ENCODE measurements at regions not wholly inside any gene's neighbourhood (a gene's known extent, or its start where the extent isn't known, plus 50 kb on each side); places are given as distances from the start of the nearest gene placed in this dataset.

DNA sequence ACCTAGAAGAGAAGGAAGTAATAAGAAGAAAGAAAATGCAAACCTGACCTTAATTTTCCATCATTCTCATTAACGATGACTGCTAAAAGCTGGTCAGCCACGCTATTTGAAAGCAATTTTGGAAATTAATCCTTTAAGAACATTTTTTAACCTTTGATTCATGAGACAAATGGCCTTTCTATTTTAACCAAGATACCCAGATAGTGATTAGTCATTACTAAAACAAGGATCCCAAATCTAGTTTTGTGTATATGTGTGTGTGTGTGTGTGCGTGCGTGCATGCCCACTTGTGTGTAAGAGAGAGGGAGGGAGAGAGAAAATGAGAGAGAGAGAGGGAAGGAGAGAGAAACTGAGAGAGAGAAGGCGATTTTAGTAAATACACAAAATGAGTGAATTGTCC lies 329.5 kb downstream of the DEPDC1B start:
- no peak for DNase-seq

DNA sequence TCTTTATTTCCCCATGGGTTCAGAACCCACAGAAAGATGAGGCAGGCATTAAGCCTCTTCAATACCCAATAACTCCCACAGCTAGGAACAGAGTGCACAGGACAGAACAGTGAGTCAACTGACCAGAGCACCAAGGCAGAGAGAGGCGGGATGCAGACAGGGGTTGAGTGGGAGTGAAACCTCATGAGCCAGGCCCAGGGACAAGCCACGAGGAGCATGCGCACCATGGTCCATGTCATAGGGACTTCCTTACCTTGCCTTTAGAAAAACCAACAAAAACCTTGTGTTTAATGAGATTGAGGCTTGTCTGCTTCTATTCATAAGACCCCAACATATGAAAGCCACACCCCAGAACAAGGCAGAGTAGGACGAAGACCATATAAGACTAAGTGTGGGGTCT lies 330.6 kb downstream of the DEPDC1B start:
- DNase-seq = no peak

GRCh38 chr5:60368100-60368499 lies 331.9 kb downstream of the DEPDC1B start:
- DNase-seq = no peak

DNA sequence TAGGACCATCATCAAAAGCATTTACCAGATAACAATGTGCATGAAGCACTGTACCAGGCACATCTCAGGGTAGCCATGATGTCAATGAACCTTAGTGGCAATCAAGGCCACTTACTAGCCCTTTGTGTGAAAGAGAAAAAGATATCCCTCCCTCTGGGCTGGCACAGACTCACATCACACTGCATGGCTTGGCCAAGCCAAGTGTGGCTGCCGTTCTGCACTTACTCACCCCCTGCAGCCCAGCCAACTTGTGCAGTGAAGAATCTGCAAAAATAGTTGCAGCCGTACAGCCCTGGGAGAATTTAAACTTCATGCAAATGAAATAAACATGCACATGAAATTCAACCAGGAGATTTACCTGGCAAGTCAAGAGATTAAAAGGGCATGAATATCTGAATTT lies 333.5 kb downstream of the DEPDC1B start:
- no peak for DNase-seq

DNA sequence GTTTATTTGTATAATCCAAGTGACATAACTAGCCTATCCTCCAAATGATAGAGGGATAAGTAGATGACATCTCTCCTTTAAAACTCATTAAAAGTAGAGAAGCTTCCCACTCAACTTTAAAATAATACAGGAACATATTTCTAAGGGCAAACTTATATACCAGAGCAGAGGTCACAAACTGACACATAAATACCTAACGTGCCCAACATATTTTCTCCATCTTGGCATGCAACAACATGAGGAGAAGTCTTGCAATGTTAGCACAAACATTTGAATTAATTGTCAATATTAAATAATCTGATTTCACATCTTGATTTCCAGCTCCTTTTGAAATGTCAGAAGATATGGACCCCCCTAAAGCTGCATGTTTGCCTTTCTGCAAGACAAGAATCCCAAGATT lies 335.0 kb downstream of the DEPDC1B start:
- DNase-seq = no peak

DNA sequence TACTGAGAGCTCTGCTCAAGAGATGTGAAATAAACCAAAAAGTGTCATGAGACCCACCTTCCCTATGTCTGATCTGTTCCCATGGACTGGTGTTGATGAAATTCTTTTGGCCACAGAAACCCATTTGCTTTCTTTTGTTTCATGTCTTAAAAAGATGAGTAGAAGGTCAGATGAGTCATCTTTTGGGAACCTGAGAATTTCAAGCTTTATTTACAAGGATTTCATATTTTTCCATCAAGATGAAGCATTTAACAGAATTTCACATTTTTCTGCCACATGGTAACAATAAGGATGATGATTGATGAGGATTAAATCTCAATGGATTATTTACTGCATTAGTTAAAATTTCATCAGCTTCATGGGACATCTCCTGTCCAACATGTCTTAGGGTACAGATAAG lies 337.8 kb downstream of the DEPDC1B start:
- DNase-seq = no peak

DNA sequence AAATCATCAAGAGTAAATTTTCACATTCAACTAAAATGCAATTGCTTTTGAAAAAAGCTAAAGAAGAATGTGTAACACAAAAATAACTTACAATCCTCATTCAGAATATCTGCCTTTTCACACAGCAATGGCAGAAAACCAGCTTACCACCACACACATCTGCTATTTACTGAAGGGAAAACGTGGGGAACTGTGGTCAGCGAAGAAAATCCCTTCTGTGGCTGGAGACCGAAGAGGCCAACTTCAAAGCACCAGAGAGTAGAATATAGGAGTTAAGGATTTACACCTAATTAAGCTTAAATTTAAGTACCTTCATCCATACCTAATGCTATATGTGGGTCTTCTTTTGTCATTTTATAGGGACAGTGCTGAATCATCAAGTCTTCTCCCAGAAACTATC lies 339.6 kb downstream of the DEPDC1B start:
- DNase-seq = no peak

GRCh38 chr5:60357302-60357701 lies 342.7 kb downstream of the DEPDC1B start:
- no peak for DNase-seq

DNA sequence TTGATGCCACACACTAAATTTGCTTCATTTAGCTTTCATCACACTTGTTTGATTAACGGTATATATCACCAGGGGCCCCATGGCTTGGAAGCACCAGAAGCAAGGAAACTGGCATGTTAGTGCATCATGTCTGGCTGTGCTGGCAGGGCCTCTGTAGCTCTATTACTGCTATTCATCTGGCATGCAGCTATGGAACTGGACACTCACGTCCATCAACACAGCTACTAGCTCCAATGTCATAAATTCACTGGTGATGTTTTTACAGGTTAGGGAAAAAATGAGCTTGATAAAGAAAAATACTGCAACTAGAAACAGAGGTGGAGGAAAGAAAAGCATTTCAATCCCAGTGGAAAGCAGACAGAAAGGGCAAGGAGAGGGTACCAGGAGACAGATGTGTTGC lies 343.2 kb downstream of the DEPDC1B start:
- DNase-seq = no peak

DNA sequence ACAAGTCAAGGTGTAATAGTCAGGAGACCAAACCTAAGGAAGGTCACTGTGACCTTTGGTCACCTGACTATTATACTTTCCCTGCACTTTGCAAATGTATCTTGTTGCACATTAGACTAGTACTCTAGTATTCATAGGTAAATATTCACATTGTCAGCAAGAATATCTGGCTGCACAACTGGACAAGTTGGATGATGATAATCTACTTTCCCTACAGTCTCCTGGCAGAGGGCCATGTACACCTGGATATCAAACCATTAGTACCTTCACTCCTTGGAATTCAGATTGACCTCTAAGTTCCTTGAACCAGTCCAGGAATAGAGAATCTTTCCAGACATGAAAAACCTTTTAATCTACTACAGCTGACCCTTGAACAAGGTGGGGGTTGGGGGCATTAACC lies 344.8 kb downstream of the DEPDC1B start:
- no peak for DNase-seq

DNA sequence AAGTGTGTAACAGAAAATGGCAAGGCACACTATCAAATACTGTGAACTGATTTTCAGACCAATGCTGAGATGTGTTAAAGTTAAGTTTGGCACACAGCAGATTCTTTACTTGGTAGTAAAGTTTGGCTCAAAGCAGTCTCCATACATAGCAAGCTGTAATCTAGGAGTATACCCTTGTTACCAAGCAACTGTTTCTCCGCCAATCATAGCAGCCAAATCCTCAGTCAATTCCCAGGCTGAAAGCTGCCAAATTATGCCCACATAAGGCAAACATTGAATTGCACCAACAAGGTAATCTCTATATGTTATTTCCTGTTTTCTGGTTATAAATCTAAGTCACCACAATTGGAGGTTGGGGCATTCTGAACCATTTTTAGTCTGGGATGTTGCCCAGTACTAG lies 345.7 kb downstream of the DEPDC1B start:
- DNase-seq = no peak

DNA sequence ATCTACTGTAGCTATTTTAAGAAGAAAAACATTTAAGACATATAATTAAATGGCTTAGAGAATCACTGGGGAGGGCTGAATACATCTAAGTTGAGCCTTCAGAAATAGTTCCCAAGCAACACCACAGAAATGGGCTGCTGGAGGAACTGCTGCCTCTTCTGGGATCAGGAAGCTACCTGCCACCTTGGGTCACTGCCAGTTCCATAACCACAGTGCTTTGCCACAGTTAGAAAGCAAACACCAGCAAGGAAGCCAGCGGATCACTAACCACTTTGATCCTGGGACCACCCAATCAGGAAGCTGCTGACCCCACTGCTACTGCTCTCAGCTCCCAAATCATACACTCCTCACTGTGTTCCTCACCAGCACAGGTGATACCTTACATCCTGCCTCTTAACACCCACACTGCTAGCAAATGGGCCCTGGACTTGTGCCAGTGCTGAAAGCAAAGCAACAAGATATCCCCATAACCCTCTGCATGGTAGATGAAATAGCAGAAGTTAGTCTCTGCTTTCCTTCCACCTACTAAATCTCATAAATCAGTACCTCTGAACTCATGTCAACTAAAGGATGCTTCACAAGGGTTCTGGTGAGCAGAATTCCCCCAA lies 346.9 kb downstream of the DEPDC1B start:
- DNase-seq = no peak

DNA sequence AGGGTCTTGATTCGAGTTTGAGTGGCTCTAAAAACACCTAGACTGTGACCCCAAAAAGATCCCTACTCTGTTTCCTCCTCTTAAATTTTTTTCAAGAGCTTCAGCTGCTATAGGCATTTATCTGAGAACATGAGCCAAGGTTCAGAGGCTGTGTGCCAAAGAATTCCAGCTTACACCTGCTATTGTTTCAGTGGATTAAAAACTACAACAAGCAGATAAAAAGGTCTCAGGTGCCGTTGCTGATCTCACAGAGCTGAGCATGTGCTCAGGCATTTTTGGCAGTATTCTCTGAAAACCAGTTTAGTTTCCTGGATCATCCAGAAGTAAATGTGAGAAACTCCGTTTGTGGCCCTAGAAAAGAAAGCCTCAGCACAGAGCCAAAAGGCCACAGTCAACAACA lies 349.2 kb downstream of the DEPDC1B start:
- DNase-seq = no peak

- DNase-seq = no peak
Measured at GRCh38 chr5:60349891-60350415, 350.0 kb downstream of the DEPDC1B start.

DNA sequence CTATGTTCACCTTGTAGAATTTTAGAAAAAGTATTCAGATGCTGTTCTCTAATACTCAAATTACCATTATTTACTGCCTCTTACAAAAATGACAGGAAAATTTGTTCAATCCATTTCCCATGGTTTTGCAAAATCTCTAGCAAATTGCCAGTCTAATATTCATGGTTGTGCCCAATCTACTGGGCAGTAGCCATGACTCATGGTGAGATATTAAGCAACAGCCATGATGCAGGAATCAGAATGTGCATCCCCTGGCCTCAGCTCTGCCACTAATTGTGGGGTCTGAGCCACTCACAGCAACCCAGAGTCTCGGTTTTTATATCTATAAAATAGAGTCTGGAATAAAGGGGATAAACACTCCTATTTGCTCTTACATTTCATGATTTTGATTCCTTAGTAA lies 353.6 kb downstream of the DEPDC1B start:
- DNase-seq = no peak

GRCh38 chr5:60343102-60343501 lies 356.9 kb downstream of the DEPDC1B start:
- DNase-seq = no peak

- no peak for DNase-seq
Measured at GRCh38 chr5:60340965-60341471, 358.9 kb downstream of the DEPDC1B start.

DNA sequence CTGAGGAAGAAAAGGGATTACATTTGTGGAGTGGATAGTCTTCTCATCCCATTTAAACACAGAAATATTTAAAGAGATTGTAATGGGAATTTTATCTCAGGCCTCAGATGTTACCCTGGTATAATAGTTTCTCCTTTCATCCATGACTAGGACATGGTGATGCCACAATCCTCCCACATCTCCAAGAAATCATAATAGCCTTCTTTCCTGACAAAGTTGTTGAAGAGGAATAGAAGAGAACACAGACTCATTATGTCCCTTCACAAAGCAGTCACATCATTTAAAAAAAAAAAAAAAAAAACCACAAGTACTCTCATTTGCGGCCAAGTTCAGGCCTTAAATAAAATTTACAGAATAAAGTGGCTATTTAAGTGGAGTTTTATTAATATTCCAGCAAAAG lies 359.6 kb downstream of the DEPDC1B start:
- no peak for DNase-seq

DNA sequence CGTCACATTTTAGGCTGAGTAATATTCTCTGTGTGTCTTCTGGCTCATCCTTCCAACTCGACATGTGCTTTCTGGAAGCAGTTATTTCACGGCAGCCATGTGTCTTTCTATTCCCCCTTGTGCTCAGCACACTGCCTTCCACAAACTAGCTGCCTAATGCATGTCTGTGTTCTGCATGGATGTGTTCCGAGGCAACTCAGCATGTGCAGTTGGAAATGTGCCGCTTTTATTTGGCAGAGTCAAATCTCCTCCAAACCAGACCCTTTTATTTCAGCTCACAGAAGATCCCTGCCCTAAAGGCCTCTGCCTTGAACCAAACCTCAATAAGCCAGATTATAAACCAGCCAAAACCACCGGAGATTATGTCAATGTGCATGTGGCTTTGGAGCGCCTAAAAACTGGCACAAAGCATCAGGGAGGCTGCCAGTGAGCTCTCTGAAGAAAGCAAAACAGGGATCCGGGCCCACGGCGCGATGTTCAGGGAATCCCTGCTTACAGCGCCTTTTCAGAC lies 360.2 kb downstream of the DEPDC1B start:
- DNase-seq = no peak

- DNase-seq = no peak
Measured at GRCh38 chr5:60338846-60339245, 361.1 kb downstream of the DEPDC1B start.

DNA sequence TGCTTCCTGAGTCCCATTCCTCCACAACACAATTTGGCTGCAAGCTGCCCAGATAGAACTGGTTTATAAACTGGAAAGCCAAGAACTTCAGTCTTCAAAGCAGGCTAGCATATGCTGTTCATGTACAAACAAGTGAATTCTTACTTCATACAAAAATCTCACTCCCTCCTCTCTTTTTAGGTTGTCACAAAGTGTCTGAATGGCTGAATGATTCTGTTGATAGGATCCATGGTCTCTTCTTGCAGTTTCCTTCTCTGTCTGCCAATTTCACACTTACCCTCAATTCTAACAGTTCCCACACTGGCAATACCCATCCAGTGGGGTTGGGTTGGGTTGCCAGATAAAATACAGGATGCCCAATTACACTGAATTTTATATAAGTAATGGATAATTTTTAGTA lies 363.5 kb downstream of the DEPDC1B start:
- no peak for DNase-seq

DNA sequence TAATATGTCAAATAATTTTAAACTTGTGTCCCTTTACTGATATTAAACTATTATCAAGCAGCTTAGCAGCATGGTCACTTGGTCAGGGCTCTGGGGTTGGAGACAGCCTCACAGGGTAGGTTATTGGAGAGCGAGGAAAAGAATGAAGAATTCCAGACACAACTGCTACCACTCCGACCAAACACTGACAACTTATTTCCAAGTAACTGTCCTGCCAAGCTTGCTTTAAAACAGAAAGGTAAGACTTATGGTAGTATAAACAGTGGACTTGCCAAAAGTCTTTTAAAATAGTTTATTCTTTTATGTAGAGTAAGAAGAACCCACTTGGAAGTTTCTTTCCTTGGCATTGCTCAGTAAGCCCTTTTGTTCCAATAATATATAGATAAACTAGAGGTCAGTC lies 364.1 kb downstream of the DEPDC1B start:
- DNase-seq = no peak

GRCh38 chr5:60334281-60334713 lies 365.7 kb downstream of the DEPDC1B start:
- DNase-seq = no peak

DNA sequence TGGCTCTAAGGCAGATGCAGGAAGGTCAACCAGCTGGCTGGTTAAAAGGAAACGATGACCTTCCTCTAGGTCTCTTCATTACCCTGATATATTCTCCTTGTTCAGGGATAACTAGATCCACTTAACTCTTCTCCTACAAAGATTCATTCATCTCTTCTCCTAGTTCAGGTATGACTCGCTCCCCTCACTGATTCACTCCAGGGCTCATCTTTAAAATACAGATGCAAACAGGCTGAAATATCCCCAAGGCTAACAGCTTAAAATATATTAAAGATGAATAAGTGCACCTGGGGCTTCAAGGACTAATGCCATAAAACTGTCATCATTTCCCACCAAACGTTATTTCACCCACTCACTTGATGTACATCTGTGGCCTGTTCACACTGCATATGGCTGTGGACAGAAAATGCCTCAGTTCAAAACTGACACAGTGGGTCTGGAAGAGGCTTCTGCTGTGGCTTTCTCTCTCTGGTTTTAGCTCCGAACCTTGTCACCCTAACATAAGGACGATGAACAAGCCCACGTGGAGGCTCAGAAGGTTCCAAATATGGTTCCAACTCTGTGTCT lies 366.9 kb downstream of the DEPDC1B start:
- DNase-seq = no peak
